ENCODE measurements at regions not wholly inside any gene's neighbourhood (a gene's known extent, or its start where the extent isn't known, plus 50 kb on each side); places are given as distances from the start of the nearest gene placed in this dataset.

DNA sequence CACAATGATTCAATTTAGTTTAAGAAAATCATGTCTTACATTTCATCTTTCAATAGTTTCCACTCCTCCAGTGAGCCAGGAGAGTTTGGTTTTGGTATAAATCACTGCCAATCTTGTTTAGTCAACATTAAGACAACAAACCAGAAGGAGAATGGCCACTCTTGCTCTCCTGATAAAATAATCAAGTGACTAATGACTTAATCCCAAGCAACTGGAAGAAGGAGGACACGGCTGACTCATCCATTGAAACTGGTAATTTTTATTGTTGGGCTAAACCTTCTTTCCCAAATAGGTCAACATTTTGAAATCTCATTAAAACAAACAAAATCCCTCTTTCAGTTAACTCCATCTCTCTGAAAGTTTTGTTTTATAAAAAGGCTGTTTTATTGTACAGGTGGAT, 230.2 kb downstream of the CLCN4 start:
- DNase-seq, result no peak
- intact Hi-C loops (cut with DNase I), result no loop called here

DNA sequence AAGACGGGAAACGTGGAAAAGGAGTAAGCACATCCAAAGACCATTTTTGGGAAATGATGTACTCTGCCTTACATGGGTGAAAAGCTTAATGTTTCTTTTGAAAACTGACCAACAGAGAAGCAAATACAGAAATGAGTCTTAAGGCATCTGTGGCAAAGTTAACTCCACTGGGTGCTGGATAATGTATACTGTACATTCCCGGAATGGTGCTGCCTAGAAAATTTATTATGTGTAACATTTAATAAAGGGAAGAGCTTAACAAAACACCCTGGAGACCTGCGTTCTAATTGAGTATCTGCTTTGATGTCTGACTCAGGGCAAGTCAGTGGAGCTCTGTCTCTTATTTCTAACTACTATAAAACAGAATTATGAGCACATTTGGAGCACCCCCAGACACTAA, 230.2 kb downstream of the MID1 start:
- intact Hi-C loops (cut with DNase I), result no loop called here
- no peak for DNase-seq

GRCh38 chrX:10393241-10393640, 227.1 kb downstream of the MID1 start:
- intact Hi-C loops (cut with DNase I), result no loop called here
- DNase-seq, result no peak

- intact Hi-C loops (cut with DNase I), result no loop called here
Measured at GRCh38 chrX:10393899-10394298, 226.5 kb downstream of the MID1 start.

DNA sequence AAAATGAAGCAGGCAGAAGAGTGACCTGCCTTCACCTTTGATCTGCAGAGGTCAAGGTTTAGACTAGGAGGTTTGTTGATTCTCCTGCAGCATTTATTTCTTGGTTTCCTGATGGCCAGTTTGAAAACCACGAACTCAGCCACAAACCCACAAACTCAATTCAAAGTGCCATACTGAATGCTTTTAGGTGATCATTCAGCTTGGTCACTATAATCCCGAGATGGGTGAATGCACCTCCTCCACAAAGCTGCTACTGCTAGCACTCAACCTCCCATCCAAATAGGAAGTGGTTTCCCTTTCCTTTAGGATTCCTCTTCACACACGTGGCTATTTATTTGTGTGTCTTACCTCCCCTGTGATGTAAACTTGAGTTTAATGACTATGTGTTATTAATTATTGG, 225.2 kb downstream of the MID1 start:
- no peak for DNase-seq
- intact Hi-C loops (cut with DNase I), result no loop called here

More at GRCh38 chrX:10393899-10394298, 226.5 kb downstream of the MID1 start:
- DNase-seq, result no peak
